Activated CD8-positive, alpha-beta T cell treated with anti-CD3 and anti-CD28 coated beads for 36 hours (primary cell): ENCODE measurements at regions not wholly inside any gene's neighbourhood (a gene's known extent, or its start where the extent isn't known, plus 50 kb on each side); places are given as distances from the start of the nearest gene placed in this dataset.

Experiments
- ATAC-seq: fragments of 200-7000 bp; cut with Tn5 transposase; one replicate; pipeline ENCODE4 v1.10.0; 2021; ENCODE audit warnings: mild to moderate bottlenecking, moderate library complexity
- CTCF ChIA-PET: fragments of 350-600 bp; sonication (Branson Sonifier 250); formaldehyde crosslinking; loops from one replicate; lab custom pipeline; 2021; ENCODE audit warnings: antibody characterized with exemption; lab: Charles Lee
- POLR2A ChIA-PET: fragments of 350-600 bp; sonication (Branson Sonifier 250); formaldehyde crosslinking; loops from one replicate; lab custom pipeline; 2021; ENCODE audit warnings: antibody characterized with exemption; lab: Charles Lee
- DNase-seq: peaks from one replicate; pipeline ENCODE4 v3.0.0-alpha.2; 2020
- H3K27ac Mint-ChIP-seq: one replicate; pipeline ENCODE4 v1.8.0; 2021; ENCODE audit warnings: mild to moderate bottlenecking, mixed read lengths
- H3K27me3 Mint-ChIP-seq: one replicate; pipeline ENCODE4 v1.8.0; 2021; ENCODE audit warnings: mixed read lengths
- H3K36me3 Mint-ChIP-seq: one replicate; pipeline ENCODE4 v1.8.0; 2021; ENCODE audit warnings: low read depth, mixed read lengths
- H3K4me1 Mint-ChIP-seq: one replicate; pipeline ENCODE4 v1.8.0; 2021; ENCODE audit warnings: low read depth, mixed read lengths
- H3K4me3 Mint-ChIP-seq: one replicate; pipeline ENCODE4 v1.8.0; 2021; ENCODE audit warnings: mild to moderate bottlenecking, moderate library complexity, mixed read lengths
- H3K9me3 Mint-ChIP-seq: one replicate; pipeline ENCODE4 v1.8.0; 2021; ENCODE audit warnings: mixed read lengths
- CTCF ChIP-seq: fragments of 200-600 bp; IDR thresholded peaks from one replicate; pipeline ENCODE4 v1.8.0; 2022; ENCODE audit warnings: antibody characterized with exemption, mild to moderate bottlenecking
- intact Hi-C: fragments of 100-400 bp; cut with micrococcal nuclease; formaldehyde crosslinking; loops from one replicate; pipeline ENCODE4 v1.10.0; 2022

DNA sequence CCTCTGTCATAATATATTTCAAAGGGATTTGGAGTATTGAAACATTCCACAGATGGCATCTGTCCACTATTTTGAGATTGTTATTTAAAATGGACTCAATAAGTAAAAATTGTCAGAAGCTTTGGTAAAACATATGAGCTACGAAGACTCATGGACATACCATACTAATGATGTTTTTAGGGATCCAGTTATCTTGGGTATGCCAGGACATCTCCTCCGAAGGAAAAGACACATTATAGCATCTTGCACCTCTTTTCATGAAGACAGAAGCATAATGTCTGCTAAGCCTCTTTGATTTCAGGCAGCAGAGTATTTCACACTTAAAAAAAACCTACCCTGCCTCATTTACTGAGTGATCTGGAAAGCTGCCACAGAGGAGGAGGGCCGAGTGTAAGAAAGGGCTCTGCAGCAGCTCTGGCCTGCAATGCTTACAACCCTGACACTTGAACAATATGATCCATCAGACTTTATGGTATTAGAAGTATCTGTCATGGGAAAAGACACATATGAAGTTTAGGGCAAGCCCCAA lies 284.8 kb downstream of the TUSC7 start:
- TF ChIP-seq CTCF, result no peak
- ATAC-seq (no peak), DNase-seq (no peak)
- Mint-ChIP-seq H3K9me3 (peaks cover 1% of the 10 kb centered on the region), H3K4me1 (no peaks in the 10 kb centered on the region), H3K27me3 (no peaks in the 10 kb centered on the region), H3K36me3 (no peaks in the 10 kb centered on the region), H3K27ac (no peak overlapping the region), H3K4me3 (no peak overlapping the region)
- CTCF ChIA-PET, result no interaction called here
- intact Hi-C loops, result no loop called here
- POLR2A ChIA-PET, result no interaction called here

DNA sequence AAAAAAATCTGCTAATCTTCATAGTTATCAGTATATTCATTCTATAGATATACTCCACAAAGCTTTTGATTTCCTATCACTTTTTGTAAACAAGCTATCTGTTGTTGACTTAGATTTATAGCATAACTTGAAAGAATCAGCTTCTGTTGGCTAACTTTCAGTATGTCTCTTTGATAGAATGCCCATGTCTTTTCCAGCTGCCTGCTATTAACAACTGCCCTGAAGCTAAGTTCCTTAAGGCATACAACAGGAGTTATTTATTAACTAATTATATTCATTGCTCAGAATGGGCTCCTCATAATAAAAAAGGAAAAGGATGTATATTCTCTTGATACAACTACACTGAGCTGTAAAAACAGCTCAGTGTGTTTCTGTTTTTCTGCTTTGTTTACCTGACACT lies 293.9 kb downstream of the TUSC7 start:
- H3K27ac Mint-ChIP-seq, result no peak overlapping the region
- ATAC-seq (no peak), DNase-seq (no peak)
- no peaks in the 10 kb centered on the region for H3K4me1 Mint-ChIP-seq
- intact Hi-C loops, result no loop called here
- no peaks in the 10 kb centered on the region for H3K27me3 Mint-ChIP-seq
- ChIA-PET POLR2A (no interaction called here), CTCF (no interaction called here)
- no peak overlapping the region for H3K4me3 Mint-ChIP-seq
- TF ChIP-seq CTCF, result no peak
- no peaks in the 10 kb centered on the region for H3K36me3 Mint-ChIP-seq
- H3K9me3 Mint-ChIP-seq, result peaks cover 1% of the 10 kb centered on the region

GRCh38 chr3:117005274-117005673 lies 295.7 kb downstream of the TUSC7 start:
- Mint-ChIP-seq H3K27me3 (no peaks in the 10 kb centered on the region), H3K4me3 (no peak overlapping the region), H3K27ac (no peak overlapping the region), H3K9me3 (peaks cover 1% of the 10 kb centered on the region), H3K4me1 (no peaks in the 10 kb centered on the region), H3K36me3 (no peaks in the 10 kb centered on the region)
- POLR2A ChIA-PET, result no interaction called here
- no peak for TF ChIP-seq CTCF
- no peak for DNase-seq
- CTCF ChIA-PET, result no interaction called here
- ATAC-seq, result no peak
- intact Hi-C loops, result no loop called here

- ATAC-seq (no peak), DNase-seq (no peak)
- H3K4me3 Mint-ChIP-seq, result no peak overlapping the region
- H3K4me1 Mint-ChIP-seq, result no peaks in the 10 kb centered on the region
- H3K27ac Mint-ChIP-seq, result no peak overlapping the region
- no peak for TF ChIP-seq CTCF
- H3K27me3 Mint-ChIP-seq, result no peaks in the 10 kb centered on the region
- CTCF ChIA-PET, result no interaction called here
- POLR2A ChIA-PET, result no interaction called here
- intact Hi-C loops, result no loop called here
- H3K36me3 Mint-ChIP-seq, result no peaks in the 10 kb centered on the region
- peaks cover 1% of the 10 kb centered on the region for H3K9me3 Mint-ChIP-seq
Observed at GRCh38 chr3:117005911-117006522, 296.4 kb downstream of the TUSC7 start.

DNA sequence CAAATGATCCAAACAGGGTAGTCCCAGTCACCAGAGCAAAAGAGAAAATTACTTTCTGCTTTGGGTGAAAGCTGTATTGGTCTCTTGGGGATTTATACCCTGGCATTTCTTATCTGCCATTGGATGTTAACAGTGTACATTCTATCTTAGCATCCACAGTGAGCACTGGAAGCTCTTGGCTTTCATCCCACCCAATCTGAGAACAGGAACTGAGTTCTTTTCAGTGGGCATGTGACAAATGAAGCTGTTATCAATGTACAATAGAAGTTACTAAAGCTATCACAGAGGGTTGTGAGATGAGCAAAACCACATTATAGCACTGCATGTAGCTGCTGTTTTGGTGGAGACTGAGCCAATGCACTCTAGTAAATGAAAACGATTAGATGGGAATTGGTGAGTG lies 300.7 kb downstream of the TUSC7 start:
- CTCF ChIA-PET, result no interaction called here
- H3K27me3 Mint-ChIP-seq, result no peaks in the 10 kb centered on the region
- no peak for TF ChIP-seq CTCF
- no peak overlapping the region for H3K27ac Mint-ChIP-seq
- no peak overlapping the region for H3K4me3 Mint-ChIP-seq
- H3K36me3 Mint-ChIP-seq, result no peaks in the 10 kb centered on the region
- no peaks in the 10 kb centered on the region for H3K4me1 Mint-ChIP-seq
- no peaks in the 10 kb centered on the region for H3K9me3 Mint-ChIP-seq
- POLR2A ChIA-PET, result no interaction called here
- ATAC-seq, result no peak
- intact Hi-C loops, result no loop called here
- DNase-seq, result no peak
